GM21825 (cell line): ENCODE measurements at regions not wholly inside any gene's neighbourhood (a gene's known extent, or its start where the extent isn't known, plus 50 kb on each side); places are given as distances from the start of the nearest gene placed in this dataset.

Source experiments
- ATAC-seq: cut with Tn5 transposase; IDR thresholded peaks from one replicate; pipeline ENCODE4 v1.9.1; 2021; ENCODE audit warnings: mild to moderate bottlenecking, moderate library complexity; ENCODE audit not compliant: unreplicated experiment

- no peak for ATAC-seq
Observed at GRCh38 chr21:27277110-27277509, 310.2 kb upstream of the ADAMTS5 start.

GRCh38 chr21:27275294-27275927 is 308.5 kb upstream of the ADAMTS5 start:
- ATAC-seq = no peak

GRCh38 chr21:27269644-27270043 is 302.8 kb upstream of the ADAMTS5 start:
- ATAC-seq = no peak

GRCh38 chr21:27268290-27268689 is 301.4 kb upstream of the ADAMTS5 start:
- ATAC-seq = no peak

DNA sequence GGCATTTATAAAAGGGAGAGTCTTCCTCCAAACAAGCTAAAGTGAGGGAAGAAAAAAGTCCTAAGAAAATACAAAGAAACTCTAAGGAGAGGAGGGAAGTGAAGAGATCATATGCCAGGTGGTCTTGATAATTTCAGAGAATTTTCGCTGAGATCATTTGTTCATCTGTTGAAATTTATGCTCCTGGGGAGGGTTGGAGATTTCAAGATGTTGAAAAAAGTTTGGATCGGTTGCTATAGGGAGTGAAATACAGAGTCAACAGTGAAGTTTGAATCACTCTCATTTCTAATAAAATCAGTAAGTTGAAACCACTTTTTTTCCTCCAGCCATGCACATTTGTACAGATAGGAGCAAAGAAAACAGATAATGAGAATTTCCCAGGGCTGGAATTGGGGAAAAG is 299.1 kb upstream of the ADAMTS5 start:
- no peak for ATAC-seq

DNA sequence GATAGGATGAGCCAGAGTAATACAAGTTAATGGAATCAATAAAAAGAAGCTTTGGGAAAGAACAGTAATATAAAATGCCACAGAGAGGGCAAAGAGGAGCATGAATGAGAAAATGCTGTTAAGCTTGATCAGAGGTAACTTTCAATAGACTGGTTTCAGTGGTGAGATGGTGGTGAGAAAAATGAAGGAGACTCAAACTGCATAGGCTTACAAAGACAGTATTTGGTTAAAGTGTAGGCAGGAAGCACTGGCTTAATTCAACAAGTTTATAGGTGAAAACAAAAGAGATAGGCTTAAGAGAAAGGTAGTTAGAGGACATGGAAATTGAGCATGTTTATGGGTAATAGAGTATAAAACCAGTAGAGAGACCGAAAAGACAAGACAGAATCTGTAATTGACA is 298.6 kb upstream of the ADAMTS5 start:
- ATAC-seq = no peak

DNA sequence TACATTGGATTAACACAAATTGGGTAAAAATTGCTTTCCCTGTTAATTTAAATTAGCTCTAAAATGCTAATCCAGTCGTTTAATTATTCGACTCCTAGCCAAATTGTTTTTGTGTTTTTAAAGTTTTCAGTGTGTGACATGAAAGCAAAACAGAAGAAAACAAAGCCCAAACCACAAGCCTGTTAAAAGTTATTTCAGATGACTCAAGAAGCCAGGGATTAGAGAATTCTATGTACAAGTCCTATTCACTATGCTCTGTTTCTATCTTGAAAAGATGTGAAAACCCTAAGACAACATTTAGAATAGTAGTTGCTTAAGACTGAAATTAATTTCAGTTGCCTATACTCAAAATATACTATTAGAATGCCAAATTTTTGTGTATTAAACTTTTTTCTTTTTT is 294.8 kb upstream of the ADAMTS5 start:
- no peak for ATAC-seq

- ATAC-seq = no peak
Observed at GRCh38 chr21:27260728-27261127, 293.8 kb upstream of the ADAMTS5 start.

GRCh38 chr21:27258742-27259448 is 292.0 kb upstream of the ADAMTS5 start:
- no peak for ATAC-seq

DNA sequence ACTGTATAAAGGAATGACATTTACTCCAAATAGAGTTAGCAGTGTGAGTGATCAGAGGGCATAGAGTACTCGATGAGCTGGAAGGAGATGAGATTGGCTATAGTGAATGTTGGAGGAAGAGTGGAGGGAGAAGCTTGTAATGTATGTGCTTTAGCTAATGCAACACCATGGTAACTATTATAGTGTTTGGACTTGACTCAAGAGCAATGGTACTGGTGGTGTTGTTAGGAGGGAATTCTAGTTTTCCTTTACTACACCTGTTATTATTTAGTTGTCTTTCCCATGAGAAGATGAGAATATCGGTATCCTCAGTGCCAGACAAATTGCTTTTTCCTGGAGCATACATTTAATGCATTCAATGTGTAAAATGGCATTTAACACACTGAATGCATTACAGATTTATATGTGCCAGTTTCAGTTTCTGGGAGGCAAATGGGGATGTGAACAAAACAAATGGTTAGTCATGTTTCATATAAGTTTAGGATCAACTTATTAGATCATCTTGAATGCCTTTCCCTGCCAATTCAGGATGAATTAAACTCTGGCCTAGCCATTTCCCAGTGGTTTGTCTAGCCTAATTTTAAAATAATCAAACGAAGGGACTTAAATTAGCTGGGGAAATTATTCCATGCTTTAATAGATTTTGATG is 291.1 kb upstream of the ADAMTS5 start:
- no peak for ATAC-seq

GRCh38 chr21:27257226-27257625 is 290.3 kb upstream of the ADAMTS5 start:
- no peak for ATAC-seq

DNA sequence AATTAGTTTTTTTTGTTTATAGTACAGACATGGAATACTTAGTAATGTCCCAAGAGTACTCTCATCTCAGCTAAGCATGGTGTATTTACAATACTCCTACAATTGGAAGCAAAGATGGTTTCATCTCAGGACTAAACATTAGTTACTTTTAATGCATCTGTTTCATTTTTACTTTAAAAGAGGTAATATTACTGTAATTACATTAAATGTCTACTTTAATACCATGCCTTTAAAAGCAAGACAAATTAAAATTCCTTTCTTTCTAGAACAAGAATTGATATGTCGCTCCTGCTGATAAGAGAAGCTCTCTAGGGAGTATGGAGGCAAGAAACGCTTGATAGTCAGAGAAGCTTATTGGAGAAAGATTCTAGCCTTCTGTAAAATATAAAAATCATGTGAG is 284.9 kb upstream of the ADAMTS5 start:
- ATAC-seq = no peak

- no peak for ATAC-seq
Observed at GRCh38 chr21:27250366-27250765, 283.5 kb upstream of the ADAMTS5 start.

GRCh38 chr21:27248814-27249213 is 281.9 kb upstream of the ADAMTS5 start:
- no peak for ATAC-seq

- no peak for ATAC-seq
Observed at GRCh38 chr21:27246741-27247140, 279.9 kb upstream of the ADAMTS5 start.

DNA sequence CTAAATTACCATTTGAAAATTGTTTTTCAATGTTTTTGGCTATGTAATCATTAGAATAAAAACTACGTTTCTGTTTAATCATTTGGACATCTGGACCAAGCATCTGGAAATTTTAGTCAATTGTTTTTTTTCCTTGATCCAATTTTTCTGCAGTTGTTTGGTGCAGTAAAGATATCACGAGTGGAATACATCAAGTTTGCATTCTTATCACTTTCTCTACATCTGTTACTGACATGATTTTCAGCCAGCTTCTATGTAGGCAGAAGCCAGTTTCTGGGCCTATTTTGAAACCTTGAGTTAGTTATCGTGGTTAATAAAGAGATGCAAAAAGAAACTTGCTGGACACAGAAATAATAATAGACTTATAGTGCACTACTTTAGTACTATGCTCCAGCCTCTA is 277.9 kb upstream of the ADAMTS5 start:
- ATAC-seq = no peak

- ATAC-seq = no peak
Observed at GRCh38 chr21:27244352-27244751, 277.5 kb upstream of the ADAMTS5 start.

DNA sequence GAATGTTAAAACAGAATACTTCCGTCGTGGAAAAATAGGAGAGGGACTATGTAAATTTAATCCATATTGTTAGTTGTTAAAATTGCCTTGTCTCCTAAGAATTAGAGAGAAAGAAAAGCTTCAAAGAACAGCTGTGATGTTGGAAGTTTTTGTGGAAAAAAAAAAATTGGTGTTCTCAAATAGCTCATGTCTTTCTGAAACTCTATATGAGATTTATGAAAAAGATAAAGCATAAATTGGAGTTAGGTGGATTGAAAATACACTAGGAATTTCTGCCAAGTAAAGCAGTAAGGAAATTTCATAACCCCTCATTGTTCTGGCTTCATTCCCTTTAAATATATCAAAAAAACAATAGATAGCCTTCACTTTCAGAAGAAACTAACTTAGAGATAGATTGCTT is 274.0 kb upstream of the ADAMTS5 start:
- ATAC-seq = no peak

DNA sequence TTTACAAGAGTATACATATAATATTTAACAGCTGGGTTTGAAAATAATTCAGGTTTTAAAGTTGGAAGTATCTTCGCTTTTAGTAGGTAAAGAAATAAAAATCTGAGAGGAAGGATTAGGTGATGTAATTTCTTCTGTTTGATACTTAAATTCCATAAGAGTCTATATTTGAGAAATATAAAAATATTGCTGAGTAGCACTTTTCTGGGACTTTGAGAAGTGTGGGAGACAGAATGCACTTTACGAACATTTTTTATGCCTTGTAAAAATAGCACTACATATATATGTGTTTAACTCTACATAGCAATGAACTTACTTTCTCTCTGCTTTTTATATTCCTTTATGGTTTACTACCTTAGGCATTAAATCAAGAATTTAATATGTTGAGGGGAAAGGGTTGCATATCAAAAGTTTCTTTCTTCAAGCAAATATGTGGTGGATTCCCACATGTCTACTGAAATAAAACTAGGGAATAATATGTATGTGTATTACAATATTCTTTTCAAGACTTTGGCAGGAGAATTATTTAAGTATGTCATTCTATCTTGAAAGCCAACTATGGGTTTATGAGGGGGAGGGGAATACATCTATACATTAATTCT is 266.7 kb upstream of the ADAMTS5 start:
- no peak for ATAC-seq

DNA sequence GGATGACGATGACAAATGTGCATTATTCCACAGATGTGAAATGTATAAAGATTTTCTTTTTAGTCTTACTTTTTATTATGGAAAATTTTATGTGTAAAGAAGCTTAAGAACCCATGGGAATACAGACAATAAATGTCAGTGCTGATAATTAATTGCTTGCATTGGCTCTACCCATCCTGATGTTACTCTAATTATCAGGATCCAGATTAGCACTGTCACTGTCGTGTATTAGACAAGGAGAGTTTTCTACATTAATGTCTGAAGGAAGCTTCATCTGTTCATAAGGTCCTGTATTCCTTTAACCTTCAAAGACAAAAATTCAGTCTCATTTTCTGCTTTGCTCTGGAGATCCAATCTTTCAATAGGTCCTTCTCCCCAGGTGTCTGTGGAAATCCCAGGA is 259.1 kb upstream of the ADAMTS5 start:
- ATAC-seq = no peak

GRCh38 chr21:27225151-27225550 is 258.3 kb upstream of the ADAMTS5 start:
- no peak for ATAC-seq

GRCh38 chr21:27224169-27224568 is 257.3 kb upstream of the ADAMTS5 start:
- ATAC-seq = no peak
